Endodermal cell (in vitro differentiated cells): ENCODE measurements at regions not wholly inside any gene's neighbourhood (a gene's known extent, or its start where the extent isn't known, plus 50 kb on each side); places are given as distances from the start of the nearest gene placed in this dataset.
A peak's percentile ranks its signal among the peaks of the same experiment; 100 is the strongest.
"Not testable (repeated sequence)": the region's sequence is repeated elsewhere in the genome, so short reads cannot be mapped to it uniquely, and the experiment has no call there.

Experiments used
- DNase-seq: peaks from one replicate; pipeline ENCODE4 v3.0.0-alpha.2; 2017
- H3K27ac ChIP-seq: 2 replicates; pipeline ENCODE4 v1.5.1; 2013; ENCODE audit warnings: mild to moderate bottlenecking, low read depth, low read length, moderate library complexity
- H3K27me3 ChIP-seq: 2 replicates; pipeline ENCODE4 v1.6.1; 2013; ENCODE audit warnings: mild to moderate bottlenecking, low read length, moderate library complexity; ENCODE audit not compliant: insufficient read depth, control insufficient read depth, poor library complexity, severe bottlenecking
- H3K36me3 ChIP-seq: 2 replicates; pipeline ENCODE4 v1.7.0; 2013; ENCODE audit warnings: mild to moderate bottlenecking, low read length, moderate library complexity; ENCODE audit not compliant: control insufficient read depth, insufficient read depth
- H3K4me1 ChIP-seq: one replicate; pipeline ENCODE4 v1.7.0; 2013; ENCODE audit warnings: low read length; ENCODE audit not compliant: control insufficient read depth, insufficient read depth
- H3K4me3 ChIP-seq: 2 replicates; pipeline ENCODE4 v1.5.1; 2013; ENCODE audit warnings: mild to moderate bottlenecking, low read length, moderate library complexity
- H3K9ac ChIP-seq: 2 replicates; pipeline ENCODE4 v1.6.1; 2013; ENCODE audit warnings: mild to moderate bottlenecking, low read length, moderate library complexity; ENCODE audit not compliant: poor library complexity, severe bottlenecking; ENCODE audit errors: extremely low read depth
- H3K9me3 ChIP-seq: 2 replicates; pipeline ENCODE4 v1.6.1; 2013; ENCODE audit warnings: mild to moderate bottlenecking, low read length, moderate library complexity; ENCODE audit not compliant: control insufficient read depth
- H3K27ac Mint-ChIP-seq: 2 replicates; pipeline ENCODE4 v1.8.0; 2020; ENCODE audit warnings: mixed read lengths
- H3K27me3 Mint-ChIP-seq: 2 replicates; pipeline ENCODE4 v1.8.0; 2021; ENCODE audit warnings: mild to moderate bottlenecking, mixed read lengths; ENCODE audit not compliant: insufficient read depth
- H3K36me3 Mint-ChIP-seq: 2 replicates; pipeline ENCODE4 v1.8.0; 2020; ENCODE audit warnings: low read depth, mixed read lengths
- H3K4me1 Mint-ChIP-seq: 2 replicates; pipeline ENCODE4 v1.8.0; 2020; ENCODE audit warnings: mixed read lengths
- H3K4me3 Mint-ChIP-seq: 2 replicates; pipeline ENCODE4 v1.8.0; 2020; ENCODE audit warnings: mild to moderate bottlenecking, moderate library complexity, mixed read lengths
- H3K9me3 Mint-ChIP-seq: 2 replicates; pipeline ENCODE4 v1.8.0; 2020; ENCODE audit warnings: mild to moderate bottlenecking, mixed read lengths
- WGBS, 2 experiments: methylation state at CpG; one replicate each; pipeline versions ENCODE4 v1.1.5 to v1.1.7; 2013; ENCODE audit warnings: missing lambda C conversion rate in 2 of 2, mixed read lengths in 1 of 2; ENCODE audit not compliant: insufficient coverage in 1 of 2, insufficient read length in 1 of 2; 5-methylcytosine and 5-hydroxymethylcytosine counted together
- TF ChIP-seq, protein P1 (sequence below): fragments of 200-600 bp; sonication (generic); conservative IDR thresholded peaks from 2 replicates; pipeline ENCODE4 v1.5.0; 2021; ENCODE audit warnings: antibody characterized with exemption, mild to moderate bottlenecking

GRCh38 chr4:128648021-128648420 is 161.5 kb upstream of the JADE1 start:
- TF ChIP-seq, protein P1, sequence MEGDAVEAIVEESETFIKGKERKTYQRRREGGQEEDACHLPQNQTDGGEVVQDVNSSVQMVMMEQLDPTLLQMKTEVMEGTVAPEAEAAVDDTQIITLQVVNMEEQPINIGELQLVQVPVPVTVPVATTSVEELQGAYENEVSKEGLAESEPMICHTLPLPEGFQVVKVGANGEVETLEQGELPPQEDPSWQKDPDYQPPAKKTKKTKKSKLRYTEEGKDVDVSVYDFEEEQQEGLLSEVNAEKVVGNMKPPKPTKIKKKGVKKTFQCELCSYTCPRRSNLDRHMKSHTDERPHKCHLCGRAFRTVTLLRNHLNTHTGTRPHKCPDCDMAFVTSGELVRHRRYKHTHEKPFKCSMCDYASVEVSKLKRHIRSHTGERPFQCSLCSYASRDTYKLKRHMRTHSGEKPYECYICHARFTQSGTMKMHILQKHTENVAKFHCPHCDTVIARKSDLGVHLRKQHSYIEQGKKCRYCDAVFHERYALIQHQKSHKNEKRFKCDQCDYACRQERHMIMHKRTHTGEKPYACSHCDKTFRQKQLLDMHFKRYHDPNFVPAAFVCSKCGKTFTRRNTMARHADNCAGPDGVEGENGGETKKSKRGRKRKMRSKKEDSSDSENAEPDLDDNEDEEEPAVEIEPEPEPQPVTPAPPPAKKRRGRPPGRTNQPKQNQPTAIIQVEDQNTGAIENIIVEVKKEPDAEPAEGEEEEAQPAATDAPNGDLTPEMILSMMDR = no peak
- Histone ChIP-seq H3K4me3 (peak overlapping the region; percentile 40), H3K9ac (no peak overlapping the region), H3K9me3 (peaks cover 27% of the 10 kb centered on the region), H3K4me1 (no peaks in the 10 kb centered on the region), H3K27me3 (no peaks in the 10 kb centered on the region), H3K27ac (no peak overlapping the region), H3K36me3 (no peaks in the 10 kb centered on the region)
- no peak overlapping the region for H3K4me3 Mint-ChIP-seq
- peaks cover 8% of the 10 kb centered on the region for H3K36me3 Mint-ChIP-seq
- H3K9me3 Mint-ChIP-seq = peaks cover 10% of the 10 kb centered on the region
- H3K4me1 Mint-ChIP-seq = peaks cover 9% of the 10 kb centered on the region
- H3K27me3 Mint-ChIP-seq = no peaks in the 10 kb centered on the region
- H3K27ac Mint-ChIP-seq = no peak overlapping the region
- no peak for DNase-seq
- WGBS, 2 experiments = 100% methylated on average over 1 of the region's 1 CpG; no CpG with 5 or more reads in 1 of the 2 experiments

DNA sequence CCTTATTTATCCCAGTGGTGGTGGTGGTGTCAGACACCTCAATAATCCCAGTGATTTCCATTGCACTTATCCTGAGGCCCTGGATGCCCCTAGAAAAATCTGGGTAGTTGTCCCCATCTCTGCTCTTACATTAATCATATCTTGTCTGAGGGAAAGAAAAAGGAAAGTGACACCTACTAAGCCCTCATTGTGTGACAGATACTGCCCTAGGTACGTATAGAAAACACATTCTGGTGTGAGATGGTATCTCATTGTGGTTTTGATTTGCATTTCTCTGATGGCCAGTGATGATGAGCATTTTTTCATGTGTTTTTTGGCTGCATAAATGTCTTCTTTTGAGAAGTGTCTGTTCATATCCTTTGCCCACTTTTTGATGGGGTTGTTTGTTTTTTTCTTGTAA is 162.6 kb upstream of the JADE1 start:
- 74% methylated on average over 1 of the region's 1 CpG; no CpG with 5 or more reads in 1 of the 2 experiments for WGBS, 2 experiments
- H3K27ac ChIP-seq, DNase-seq, H3K27ac Mint-ChIP-seq, H3K36me3 ChIP-seq, H3K4me1 Mint-ChIP-seq, H3K4me3 Mint-ChIP-seq, H3K9ac ChIP-seq, H3K27me3 Mint-ChIP-seq, H3K36me3 Mint-ChIP-seq, H3K27me3 ChIP-seq, H3K4me1 ChIP-seq: not testable (repeated sequence)
- Histone ChIP-seq H3K9me3 (peaks cover 27% of the 10 kb centered on the region), H3K4me3 (peak overlapping the region; percentile 53)
- H3K9me3 Mint-ChIP-seq = peaks cover 10% of the 10 kb centered on the region

- TF ChIP-seq, protein P1 = peak; percentile 53
- H3K4me1 Mint-ChIP-seq = peaks cover 25% of the 10 kb centered on the region
- H3K36me3 Mint-ChIP-seq, H3K36me3 ChIP-seq, H3K27ac Mint-ChIP-seq, H3K27ac ChIP-seq, H3K9ac ChIP-seq, H3K4me3 Mint-ChIP-seq, H3K27me3 Mint-ChIP-seq, H3K4me1 ChIP-seq, H3K27me3 ChIP-seq: not testable (repeated sequence)
- DNase-seq = peak; percentile 59
- H3K9me3 Mint-ChIP-seq = peaks cover 10% of the 10 kb centered on the region
- peaks cover 21% of the 10 kb centered on the region for H3K9me3 ChIP-seq
- H3K4me3 ChIP-seq = peak overlapping the region; percentile 66
- 81 to 91% methylated on average over 12 to 18 of the region's 18 CpGs for WGBS, 2 experiments
Observed at GRCh38 chr4:128644693-128645654, 164.5 kb upstream of the JADE1 start.

- H3K27ac ChIP-seq, DNase-seq, H3K9ac ChIP-seq, H3K4me3 Mint-ChIP-seq, H3K27me3 Mint-ChIP-seq, H3K36me3 ChIP-seq, H3K27me3 ChIP-seq, H3K36me3 Mint-ChIP-seq, H3K4me3 ChIP-seq, H3K27ac Mint-ChIP-seq, H3K4me1 ChIP-seq: not testable (repeated sequence)
- H3K9me3 ChIP-seq = peaks cover 21% of the 10 kb centered on the region
- H3K4me1 Mint-ChIP-seq = peaks cover 21% of the 10 kb centered on the region
- 90 to 100% methylated on average over 1 to 3 of the region's 3 CpGs for WGBS, 2 experiments
- peaks cover 10% of the 10 kb centered on the region for H3K9me3 Mint-ChIP-seq
Observed at GRCh38 chr4:128644107-128644506, 165.4 kb upstream of the JADE1 start.

- not testable (repeated sequence) for H3K9me3 Mint-ChIP-seq, H3K9ac ChIP-seq, H3K27me3 ChIP-seq, H3K4me3 ChIP-seq, H3K27ac ChIP-seq, H3K4me3 Mint-ChIP-seq, DNase-seq, H3K4me1 ChIP-seq, H3K36me3 Mint-ChIP-seq, H3K36me3 ChIP-seq, H3K27ac Mint-ChIP-seq
- Mint-ChIP-seq H3K4me1 (peaks cover 41% of the 10 kb centered on the region), H3K27me3 (peaks cover 16% of the 10 kb centered on the region)
- 83 to 89% methylated on average over 1 to 2 of the region's 2 CpGs for WGBS, 2 experiments
- H3K9me3 ChIP-seq = peaks cover 13% of the 10 kb centered on the region
Observed at GRCh38 chr4:128641566-128641965, 167.9 kb upstream of the JADE1 start.
